ENCODE measurements at regions not wholly inside any gene's neighbourhood (a gene's known extent, or its start where the extent isn't known, plus 50 kb on each side); places are given as distances from the start of the nearest gene placed in this dataset.

GRCh38 chr1:56442290-56442877, 137.0 kb downstream of the PLPP3 start:
- DNase-seq, result no peak

- no peak for DNase-seq
These were observed 137.8 kb downstream of the PLPP3 start for GRCh38 chr1:56441601-56442000.

GRCh38 chr1:56439610-56440264, 139.6 kb downstream of the PLPP3 start:
- no peak for DNase-seq

DNA sequence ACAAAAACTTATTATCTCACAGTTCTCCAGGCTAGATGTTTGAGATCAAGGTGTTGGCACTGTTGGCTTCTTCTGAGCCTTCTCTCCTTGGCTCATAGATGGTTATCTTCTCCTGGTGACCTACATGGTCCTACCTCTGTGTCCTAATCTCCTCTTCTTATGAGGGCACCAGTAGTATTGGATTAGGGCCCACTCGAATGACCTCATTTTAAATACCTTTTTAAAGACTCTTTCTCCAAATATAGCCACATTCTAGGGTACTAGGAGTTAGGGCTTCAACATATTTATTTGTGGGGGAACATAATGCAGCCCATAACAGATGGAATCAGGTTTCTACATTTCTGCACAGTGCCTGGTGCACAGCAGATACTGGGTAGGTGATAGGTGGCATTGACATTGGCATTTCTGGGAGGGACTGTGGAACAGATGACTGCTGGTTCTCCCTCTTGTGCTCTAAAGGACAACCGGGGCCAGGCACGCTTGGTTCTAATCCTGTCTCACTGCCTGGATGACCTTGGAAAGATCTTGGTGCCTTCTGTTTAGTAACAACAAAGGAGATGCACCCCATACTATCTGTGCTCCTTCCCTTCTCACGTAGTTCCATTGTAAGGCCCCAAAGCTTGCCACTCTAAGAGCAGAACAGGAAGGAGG, 140.3 kb downstream of the PLPP3 start:
- DNase-seq, result no peak

DNA sequence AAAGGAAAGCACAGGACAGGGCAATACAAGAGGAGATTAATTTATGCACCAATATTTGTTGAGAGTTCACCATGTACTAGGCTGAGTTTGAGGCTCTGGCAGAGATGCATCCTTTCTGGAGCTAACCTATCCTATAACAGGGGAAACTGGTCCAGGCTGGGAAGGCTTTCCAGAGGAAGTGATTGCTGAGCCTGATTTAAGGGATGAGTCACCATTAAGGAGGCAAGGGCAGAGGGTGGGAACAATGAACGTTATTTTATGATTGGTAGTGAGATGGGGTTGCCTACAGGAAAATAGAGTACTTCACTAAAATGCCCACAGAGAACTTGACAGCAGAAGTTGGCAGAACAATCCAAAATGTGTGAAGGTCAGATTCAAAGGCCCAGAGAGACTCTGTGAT, 141.4 kb downstream of the PLPP3 start:
- no peak for DNase-seq

DNA sequence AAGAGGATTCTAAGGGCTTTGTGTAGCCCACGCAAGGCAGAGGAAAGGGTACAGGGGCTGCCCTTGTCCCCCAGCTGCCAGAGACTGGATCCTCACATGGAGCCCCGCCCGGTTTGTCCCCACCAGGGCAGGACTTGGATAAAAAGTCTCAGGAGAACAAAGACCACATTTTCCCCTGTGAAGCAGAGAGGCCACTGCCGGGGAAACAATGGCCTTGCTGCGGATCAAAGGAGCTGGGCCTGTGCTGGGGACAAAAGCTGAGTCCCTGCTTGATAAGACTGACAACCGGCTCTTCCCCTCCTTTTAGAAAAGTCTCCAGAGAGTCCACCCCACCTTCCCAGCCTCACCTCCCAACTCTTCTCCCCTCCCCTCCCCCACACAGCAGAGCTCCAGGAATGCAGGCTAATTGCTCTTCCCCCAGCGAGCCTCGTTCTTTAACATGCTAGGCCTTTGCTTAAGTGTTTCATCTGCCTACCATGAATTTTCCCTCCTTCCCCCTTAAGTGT, 142.4 kb downstream of the PLPP3 start:
- no peak for DNase-seq

DNA sequence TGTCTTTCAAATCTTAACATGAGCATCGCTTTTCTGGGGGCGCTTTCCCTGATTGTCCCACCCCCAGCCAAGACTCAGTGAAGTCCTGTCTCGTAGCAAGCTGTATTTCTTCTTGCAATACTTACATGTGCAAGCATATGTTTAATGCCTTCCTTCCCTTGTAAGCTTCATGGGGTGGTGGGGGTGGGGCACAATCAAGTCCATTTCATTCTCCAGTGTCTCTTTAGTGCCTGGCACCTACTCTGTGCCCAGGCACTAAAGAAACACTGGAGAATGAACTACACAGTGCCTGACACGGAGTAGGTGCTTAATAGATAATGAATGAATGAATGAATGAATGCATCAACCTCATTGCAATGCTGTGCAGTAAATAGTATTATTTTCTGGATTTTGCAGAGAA, 143.1 kb downstream of the PLPP3 start:
- no peak for DNase-seq

DNA sequence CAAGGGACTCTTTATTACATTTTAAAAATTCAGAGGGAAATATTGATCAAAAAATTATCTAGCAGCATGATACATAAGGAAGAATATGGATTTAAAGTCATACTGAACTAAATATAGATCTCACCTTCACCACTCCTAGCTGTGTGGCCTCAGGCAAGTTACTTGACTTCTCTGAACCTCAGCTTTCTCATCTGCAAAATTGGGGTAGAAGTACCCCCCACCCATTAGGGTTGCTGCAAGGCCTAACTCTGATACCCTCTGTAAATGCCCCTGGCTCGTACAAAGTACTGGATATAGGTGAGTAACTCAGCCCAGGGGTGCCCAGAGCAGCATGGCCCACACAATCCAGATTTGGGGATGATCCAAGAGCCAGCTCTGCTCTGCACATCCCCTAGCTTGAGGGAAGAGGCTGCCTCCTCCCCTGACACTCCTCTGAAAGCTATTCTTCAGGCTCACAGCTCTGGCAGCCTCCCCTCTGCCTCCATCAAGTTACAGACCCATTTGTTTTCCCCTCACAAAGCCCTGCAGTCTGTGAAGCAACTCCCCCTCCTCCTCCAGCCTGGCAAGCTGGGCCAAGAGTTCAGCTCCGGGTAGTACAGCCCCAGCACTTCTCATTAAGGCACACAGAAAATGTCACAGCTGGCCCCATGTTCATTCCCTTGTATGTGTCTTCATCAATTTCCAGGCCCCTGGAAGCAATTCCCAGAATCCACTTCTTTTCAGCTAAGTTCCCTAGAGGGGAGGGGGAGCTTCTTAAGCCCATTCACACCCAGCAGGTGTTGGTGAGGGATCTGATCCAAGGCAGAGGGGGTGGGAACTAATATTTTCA, 143.7 kb downstream of the PLPP3 start:
- DNase-seq, result no peak

DNA sequence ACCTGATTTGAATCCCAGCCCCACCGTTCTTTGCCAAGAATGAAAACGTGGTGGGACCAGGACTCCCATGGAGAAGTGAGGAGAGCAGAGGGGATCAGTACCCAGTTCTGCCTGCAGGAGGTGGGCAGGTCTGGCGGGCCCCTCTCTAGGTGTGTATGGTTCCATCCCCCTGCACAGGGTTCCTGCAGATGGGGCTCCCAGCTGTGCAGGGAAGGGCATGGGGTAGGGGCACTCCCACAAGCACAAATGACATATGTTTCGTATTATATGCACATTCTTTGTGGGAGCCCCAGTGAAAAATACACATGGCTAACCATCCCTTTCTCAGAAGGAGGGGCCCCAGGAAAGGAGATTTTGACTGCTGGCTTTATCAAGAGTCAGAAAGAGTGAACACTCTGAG, 144.6 kb downstream of the PLPP3 start:
- DNase-seq, result no peak

- no peak for DNase-seq
These were observed 145.3 kb downstream of the PLPP3 start for GRCh38 chr1:56434025-56434424.

DNA sequence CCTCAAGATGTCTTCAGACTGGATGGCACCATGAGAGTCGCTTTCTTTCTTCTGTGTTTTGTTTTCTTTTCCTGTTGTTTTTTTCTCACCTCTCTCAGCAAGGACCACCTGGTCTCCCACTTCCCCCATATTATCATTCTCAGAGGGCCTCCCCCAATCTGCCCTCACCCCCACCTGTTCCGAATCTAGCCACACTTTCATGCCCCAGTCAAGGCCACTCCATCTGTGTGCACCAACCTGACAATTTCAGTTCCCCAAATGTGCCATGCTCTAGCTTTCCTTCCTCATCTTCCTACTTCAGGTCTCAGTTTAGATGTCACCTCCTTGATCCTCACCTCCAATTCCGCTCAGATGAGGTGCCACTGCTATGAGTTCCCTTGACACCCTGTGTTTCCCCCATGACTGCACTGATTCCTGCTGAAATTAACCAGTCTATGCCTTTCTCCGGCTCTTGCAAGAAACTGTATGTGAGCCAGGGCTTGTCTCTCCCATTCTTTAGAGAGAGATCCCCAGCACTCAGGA, 146.2 kb downstream of the PLPP3 start:
- DNase-seq, result no peak

GRCh38 chr1:56432166-56432971, 147.0 kb downstream of the PLPP3 start:
- DNase-seq, result no peak

GRCh38 chr1:56430141-56430839, 149.1 kb downstream of the PLPP3 start:
- DNase-seq, result no peak

GRCh38 chr1:56429288-56429687, 150.1 kb downstream of the PLPP3 start:
- no peak for DNase-seq

DNA sequence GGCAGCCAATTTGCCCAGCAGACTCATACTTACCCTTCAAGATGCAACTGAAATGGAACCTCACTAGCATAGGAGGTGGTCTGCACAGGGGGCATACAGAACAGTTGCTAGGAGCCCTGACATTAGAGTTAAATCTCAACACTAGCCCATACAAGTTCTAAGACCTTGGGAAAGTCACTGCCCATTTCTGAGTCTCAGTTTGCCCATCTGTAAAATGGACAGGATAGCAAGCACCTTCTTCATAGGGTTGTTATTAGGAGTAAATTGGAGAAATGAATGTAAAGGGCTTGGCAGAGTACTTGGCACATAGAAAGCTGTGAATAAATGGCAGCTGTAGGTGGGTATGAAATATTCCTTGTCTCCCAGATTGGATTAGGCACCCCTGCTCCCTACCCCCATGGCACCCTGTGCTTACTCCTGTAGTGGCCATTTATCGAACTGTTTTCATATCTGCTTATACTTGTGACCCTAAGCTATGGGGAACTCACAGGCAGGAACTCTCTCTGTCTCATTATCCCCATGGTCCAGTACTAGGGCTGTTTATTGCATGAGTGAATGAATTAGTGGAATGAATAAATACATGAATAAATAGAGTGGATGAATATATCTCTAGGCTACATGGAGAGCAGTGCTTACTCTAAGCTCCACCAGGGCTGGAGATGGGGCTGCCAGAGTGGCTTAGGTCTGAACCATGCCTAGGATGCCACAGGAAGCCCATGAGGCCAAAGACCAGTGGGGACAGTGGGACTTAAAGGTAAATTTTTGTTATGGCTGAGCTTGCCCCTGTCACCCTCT, 152.6 kb downstream of the PLPP3 start:
- no peak for DNase-seq

DNA sequence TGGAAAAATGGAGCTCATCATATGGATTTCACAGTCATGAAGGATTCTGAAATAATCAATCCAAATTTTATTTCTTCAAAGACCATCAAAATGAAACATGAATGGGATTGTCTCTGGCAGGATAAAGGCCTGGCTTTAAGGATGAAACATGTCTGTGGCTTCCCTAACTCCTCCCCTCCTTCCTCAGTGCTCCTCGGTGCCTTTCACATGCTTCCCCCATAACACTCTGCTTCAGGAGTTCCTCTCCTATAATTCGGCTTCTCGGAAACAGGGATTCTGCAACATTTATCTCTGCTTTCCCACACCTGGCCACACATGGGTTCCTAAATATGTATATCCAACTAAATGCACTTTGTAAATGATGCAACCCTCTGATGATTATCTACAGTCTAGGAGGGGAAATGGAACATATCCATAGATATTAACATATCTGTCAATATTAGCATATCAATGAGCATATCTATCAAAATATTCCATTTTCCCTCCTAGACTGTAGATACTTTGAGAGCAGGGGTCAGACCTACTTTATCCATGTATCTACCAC, 153.8 kb downstream of the PLPP3 start:
- DNase-seq, result no peak

- DNase-seq, result no peak
These were observed 154.4 kb downstream of the PLPP3 start for GRCh38 chr1:56424744-56425493.

- DNase-seq, result no peak
These were observed 155.6 kb downstream of the PLPP3 start for GRCh38 chr1:56423716-56424115.

DNA sequence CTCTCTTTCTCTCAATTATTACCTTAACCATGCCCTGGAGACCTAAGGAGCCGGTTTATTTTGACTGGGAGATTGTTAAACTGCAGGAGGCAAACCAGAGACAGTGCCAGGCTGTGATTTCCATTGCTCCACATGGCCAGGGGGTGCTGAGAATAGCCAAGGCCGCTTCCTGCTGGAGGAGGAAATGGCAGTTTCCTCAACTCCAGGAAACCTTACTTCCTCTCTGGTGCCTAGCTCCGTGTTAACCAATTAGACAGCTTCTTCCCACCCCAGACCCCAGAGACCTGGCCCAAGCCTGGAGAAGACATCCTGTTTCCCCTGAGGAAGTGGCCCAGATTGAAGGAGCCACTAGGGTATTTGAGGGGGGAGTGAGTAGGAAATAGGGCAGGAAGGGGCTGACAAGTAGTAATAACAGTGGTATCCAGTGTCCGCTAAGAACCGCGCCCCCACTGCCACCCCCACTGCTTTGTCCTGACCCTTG, 161.2 kb downstream of the PLPP3 start:
- DNase-seq, result no peak

GRCh38 chr1:56417646-56418045, 161.7 kb downstream of the PLPP3 start:
- no peak for DNase-seq

All from activated effector memory CD4-positive, alpha-beta T cell treated with Interleukin-2 at 50 U/mL for 16 hours (primary cell).